ENCODE measurements at regions not wholly inside any gene's neighbourhood (a gene's known extent, or its start where the extent isn't known, plus 50 kb on each side); places are given as distances from the start of the nearest gene placed in this dataset.

GRCh38 chr5:35306716-35307365, 76.6 kb upstream of the PRLR start:
- WGBS (ENCODE audit: insufficient coverage, low coverage, missing lambda C conversion rate) = 0% methylated on average over 1 of the region's 1 CpG
- BruUV-seq (replicated peaks) = no TSS peak

More at GRCh38 chr5:35306716-35307365, 76.6 kb upstream of the PRLR start:
- in situ Hi-C loops (cut with MboI) (no loop called here), intact Hi-C loops (cut with micrococcal nuclease) (no loop called here)
- no peak overlapping the region for H3K9ac ChIP-seq (ENCODE audit: insufficient read depth in 1 of 2, low read depth in 2 of 2, low read length in 2 of 2)
- no peaks in the 10 kb centered on the region for H3K36me3 ChIP-seq (ENCODE audit: control insufficient read depth, insufficient read depth, low read length)
- CTCF ChIA-PET (ENCODE audit: low intra/inter-chr PET ratio) = no interaction called here
- H3K9me1 ChIP-seq (ENCODE audit: control insufficient read depth, insufficient read depth, low read length) = no peaks in the 10 kb centered on the region
- H3K4me3 ChIP-seq = no peak overlapping the region
- no peaks in the 10 kb centered on the region for H3K27me3 ChIP-seq (ENCODE audit: control insufficient read depth in 2 of 2, insufficient read depth in 2 of 2, low read length in 2 of 2)
- FAIRE-seq (no peak), ATAC-seq (no peak), DNase-seq (ENCODE audit: extremely low read depth in 1 of 4, low spot score in 3 of 4) (no peak)
- no peaks in the 10 kb centered on the region; the same call in 1 of the 2 replicates for H3K9me3 ChIP-seq (replicated peaks; ENCODE audit: control insufficient read depth, insufficient read depth, low read depth, low read length)
- POLR2A ChIA-PET = no interaction called here
- TF ChIP-seq ZNF830 (CRISPR knock-in tag; IDR thresholded peaks at IDR 0.05) (no peak), HIVEP1 (CRISPR knock-in tag; IDR thresholded peaks at IDR 0.05) (no peak), NR1H2 (CRISPR knock-in tag; IDR thresholded peaks at IDR 0.05) (no peak), PML (IDR thresholded peaks at IDR 0.05; ENCODE audit: low read length) (no peak), MAX (CRISPR knock-in tag; IDR thresholded peaks at IDR 0.05) (no peak), ZBTB1 (CRISPR knock-in tag; IDR thresholded peaks at IDR 0.05; ENCODE audit: borderline replicate concordance, low read depth) (no peak), HNRNPK (IDR thresholded peaks at IDR 0.05; ENCODE audit: low read depth, low read length, poor library complexity, severe bottlenecking) (no peak), IRF2 (CRISPR knock-in tag; IDR thresholded peaks at IDR 0.05) (no peak), BMI1 (IDR thresholded peaks at IDR 0.05; ENCODE audit: low read length) (no peak), SREBF2 (CRISPR knock-in tag; IDR thresholded peaks at IDR 0.05) (no peak), BRD4 (IDR thresholded peaks at IDR 0.05) (no peak), HDAC8 (tag; IDR thresholded peaks at IDR 0.05) (no peak), ZNF764 (CRISPR knock-in tag; IDR thresholded peaks at IDR 0.05; ENCODE audit: low read depth) (no peak), TFAP4 (CRISPR knock-in tag; IDR thresholded peaks at IDR 0.05; ENCODE audit: borderline replicate concordance) (no peak), SMAD2 (IDR thresholded peaks at IDR 0.05; ENCODE audit: low read depth, low read length) (no peak), ZBTB49 (CRISPR knock-in tag; IDR thresholded peaks at IDR 0.05; ENCODE audit: borderline replicate concordance) (no peak), ZNF584 (CRISPR knock-in tag; IDR thresholded peaks at IDR 0.05; ENCODE audit: low read depth) (no peak), YBX1 (IDR thresholded peaks at IDR 0.05) (no peak), GABPB1 (CRISPR knock-in tag; IDR thresholded peaks at IDR 0.05) (no peak)
- H2AFZ ChIP-seq (ENCODE audit: low read depth, low read length) = no peak overlapping the region
- no peak overlapping the region for H3K27ac ChIP-seq (ENCODE audit: extremely low read depth, low read depth, low read length)
- H3K4me2 ChIP-seq (ENCODE audit: insufficient read depth, low read length) = no peak overlapping the region
- no peaks in the 10 kb centered on the region for H3K4me1 ChIP-seq (replicated peaks in 1 of 2; ENCODE audit: control insufficient read depth in 2 of 2, insufficient read depth in 2 of 2, low read length in 2 of 2)
- no peaks in the 10 kb centered on the region for H3K79me2 ChIP-seq (ENCODE audit: control insufficient read depth, insufficient read depth, low read length)
- no peaks in the 10 kb centered on the region for H4K20me1 ChIP-seq (replicated peaks; ENCODE audit: control insufficient read depth, insufficient read depth, low read length)
